ENCODE measurements at regions not wholly inside any gene's neighbourhood (a gene's known extent, or its start where the extent isn't known, plus 50 kb on each side); places are given as distances from the start of the nearest gene placed in this dataset.

DNA sequence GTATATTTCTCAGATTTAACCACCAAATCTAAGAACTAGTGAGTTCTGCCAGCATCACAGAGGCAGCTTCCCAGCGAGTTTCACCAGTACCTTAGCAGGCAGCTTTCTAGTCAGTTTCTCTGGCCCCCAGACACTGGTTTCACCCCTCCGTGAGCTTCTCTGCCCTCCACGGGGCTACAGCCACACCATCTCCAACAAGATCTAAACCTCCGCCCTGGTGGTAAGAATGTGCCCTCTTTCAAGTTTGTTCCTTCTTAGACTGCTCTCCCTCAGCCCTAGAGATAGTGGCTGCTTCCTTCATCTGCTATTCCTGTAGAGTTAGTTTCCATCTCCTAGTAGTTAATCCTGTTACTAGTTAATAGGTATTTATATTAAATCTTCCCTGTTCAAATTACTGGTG, 60.5 kb upstream of the TAB3 start:
- no peak for DNase-seq

DNA sequence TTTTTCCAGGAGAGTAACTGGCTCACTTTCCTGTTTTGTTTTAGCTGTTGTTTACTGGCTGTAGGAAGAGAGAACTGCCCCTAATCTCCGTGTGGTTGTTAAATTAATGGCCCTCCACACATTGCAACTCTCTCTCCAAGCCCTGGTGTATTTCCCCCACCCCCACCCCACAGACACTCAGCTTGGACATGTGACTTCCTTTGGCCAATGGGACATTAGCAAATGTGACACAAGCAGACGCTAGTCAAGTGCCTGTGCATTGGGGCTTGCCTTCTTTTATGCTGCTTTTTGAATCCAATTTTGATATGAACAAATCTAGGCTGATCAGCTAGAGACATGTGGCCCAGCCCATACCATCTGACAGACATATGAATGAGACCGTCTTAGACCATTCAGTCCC, 59.6 kb upstream of the TAB3 start:
- no peak for DNase-seq

DNA sequence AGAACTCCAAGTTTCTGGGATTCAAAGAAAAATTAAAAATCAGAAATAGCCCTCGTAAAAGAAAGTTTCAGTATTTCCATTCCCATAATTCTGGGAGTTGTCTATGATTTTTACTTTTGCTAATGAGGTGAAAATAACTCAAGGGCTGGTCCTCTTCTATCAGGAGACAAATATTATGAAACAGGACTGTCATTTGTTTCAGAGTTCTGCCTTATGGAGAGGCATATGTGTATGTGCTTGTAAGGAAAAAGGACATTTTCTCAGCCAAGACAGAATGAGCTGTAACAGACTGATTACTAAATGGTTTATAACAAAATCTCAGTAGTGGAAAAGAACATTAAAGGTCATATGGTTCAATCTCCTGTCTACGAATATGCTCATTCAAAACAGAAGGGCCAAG, 59.0 kb upstream of the TAB3 start:
- no peak for DNase-seq

DNA sequence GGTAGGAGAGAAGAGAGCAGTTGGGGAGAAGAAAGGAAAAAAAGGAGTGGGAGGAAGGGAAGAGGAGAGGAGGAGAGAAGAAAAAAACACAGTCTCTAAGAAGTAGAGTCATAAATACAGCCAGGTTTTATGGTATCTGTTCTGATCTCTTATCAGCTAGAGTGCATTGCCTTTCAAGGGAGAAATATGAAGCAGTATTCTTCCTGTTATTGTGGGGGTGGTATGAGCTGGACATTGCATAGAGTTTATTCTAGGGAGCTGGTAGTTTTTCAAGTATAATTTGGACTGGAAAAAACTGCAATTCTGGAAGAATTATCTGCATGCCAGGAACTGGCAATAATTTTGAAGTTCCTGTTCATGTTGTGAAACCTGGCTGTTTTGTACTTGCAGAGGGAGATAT, 54.9 kb upstream of the TAB3 start:
- DNase-seq, result no peak

DNA sequence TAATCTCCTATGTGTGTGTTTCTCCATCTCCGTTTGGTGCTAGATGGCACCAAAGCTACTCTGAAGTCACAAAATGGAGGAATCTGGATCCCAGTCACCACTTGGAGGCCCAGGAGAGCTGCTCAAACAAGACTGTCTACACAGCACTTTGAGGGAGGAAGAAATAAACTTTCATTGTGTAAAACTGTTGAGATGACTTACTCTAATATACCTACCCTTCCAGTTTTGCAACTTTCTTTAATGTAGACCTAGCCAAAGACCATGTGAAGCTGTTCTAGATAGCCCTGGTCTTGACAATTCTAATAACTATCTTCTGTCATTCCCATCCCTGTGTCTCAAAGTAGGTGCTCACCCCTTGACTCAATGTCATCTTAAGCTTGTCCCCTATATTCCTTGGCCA, 52.8 kb upstream of the TAB3 start:
- no peak for DNase-seq

DNA sequence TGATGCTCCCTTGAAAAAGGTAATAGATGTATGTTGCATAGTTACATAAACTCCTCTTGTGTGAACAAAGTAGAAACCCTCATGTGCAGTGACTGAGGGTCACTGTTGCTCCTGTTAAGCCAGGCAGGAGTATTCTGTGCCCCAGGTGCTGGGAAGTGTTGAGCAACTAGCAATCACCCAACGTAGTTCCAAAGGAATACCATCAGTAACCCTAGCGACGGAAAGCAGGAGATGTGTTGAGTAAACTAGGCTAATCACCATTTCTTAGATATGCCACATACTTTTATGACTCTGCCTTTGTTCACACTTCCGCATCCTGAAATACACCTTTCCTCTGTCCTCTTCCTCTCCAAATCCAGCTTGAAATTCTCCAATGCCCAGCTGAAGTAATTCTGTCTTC, 50.9 kb upstream of the TAB3 start:
- DNase-seq, result no peak

All from left hindlimb (tissue), 1 donor.